Limb (tissue), 2 donors: ENCODE measurements at regions not wholly inside any gene's neighbourhood (a gene's known extent, or its start where the extent isn't known, plus 50 kb on each side); places are given as distances from the start of the nearest gene placed in this dataset.
"Not testable (repeated sequence)": the region's sequence is repeated elsewhere in the genome, so short reads cannot be mapped to it uniquely, and the experiment has no call there.

Experiments used
- DNase-seq, 2 donors: peaks; one replicate each; pipeline ENCODE4 v3.0.0-alpha.2; 2016; ENCODE audit errors: extremely low spot score in 2 of 2

- DNase-seq = no peak
Observed at GRCh38 chr2:179332903-179333302, 68.3 kb upstream of the SESTD1 start.

- DNase-seq = no peak
Observed at GRCh38 chr2:179331061-179331460, 66.4 kb upstream of the SESTD1 start.

GRCh38 chr2:179322289-179322688 is 57.7 kb upstream of the SESTD1 start:
- DNase-seq = no peak

- DNase-seq = not testable (repeated sequence)
Observed at GRCh38 chr2:179321034-179321433, 56.4 kb upstream of the SESTD1 start.

- not testable (repeated sequence) for DNase-seq
Observed at GRCh38 chr2:179314729-179315128, 50.1 kb upstream of the SESTD1 start.
